ENCODE measurements at regions not wholly inside any gene's neighbourhood (a gene's known extent, or its start where the extent isn't known, plus 50 kb on each side); places are given as distances from the start of the nearest gene placed in this dataset.

GRCh38 chr21:15219039-15219438, 154.2 kb upstream of the NRIP1 start:
- Mint-ChIP-seq H3K9me3 (ENCODE audit: unreplicated experiment) (no peaks in the 10 kb centered on the region), H3K4me1 (ENCODE audit: low read depth, unreplicated experiment) (peaks cover 32% of the 10 kb centered on the region), H3K4me3 (ENCODE audit: unreplicated experiment) (no peak overlapping the region), H3K36me3 (ENCODE audit: unreplicated experiment) (no peaks in the 10 kb centered on the region), H3K27me3 (ENCODE audit: unreplicated experiment) (no peaks in the 10 kb centered on the region), H3K27ac (ENCODE audit: unreplicated experiment) (no peak overlapping the region)
- TF ChIP-seq CTCF (IDR thresholded peaks at IDR 0.05; ENCODE audit: partially characterized antibody, unreplicated experiment), result no peak
- DNase-seq, result no peak

- Mint-ChIP-seq H3K27me3 (ENCODE audit: unreplicated experiment) (no peaks in the 10 kb centered on the region), H3K4me3 (ENCODE audit: unreplicated experiment) (no peak overlapping the region), H3K36me3 (ENCODE audit: unreplicated experiment) (no peaks in the 10 kb centered on the region), H3K9me3 (ENCODE audit: unreplicated experiment) (no peaks in the 10 kb centered on the region), H3K4me1 (ENCODE audit: low read depth, unreplicated experiment) (peaks cover 32% of the 10 kb centered on the region), H3K27ac (ENCODE audit: unreplicated experiment) (no peak overlapping the region)
- TF ChIP-seq CTCF (IDR thresholded peaks at IDR 0.05; ENCODE audit: partially characterized antibody, unreplicated experiment), result no peak
- no peak for DNase-seq
Observed at GRCh38 chr21:15219894-15220293, 155.1 kb upstream of the NRIP1 start.

- Mint-ChIP-seq H3K36me3 (ENCODE audit: unreplicated experiment) (no peaks in the 10 kb centered on the region), H3K4me3 (ENCODE audit: unreplicated experiment) (no peak overlapping the region), H3K27me3 (ENCODE audit: unreplicated experiment) (no peaks in the 10 kb centered on the region), H3K9me3 (ENCODE audit: unreplicated experiment) (no peaks in the 10 kb centered on the region), H3K4me1 (ENCODE audit: low read depth, unreplicated experiment) (peaks cover 32% of the 10 kb centered on the region), H3K27ac (ENCODE audit: unreplicated experiment) (no peak overlapping the region)
- DNase-seq, result peak; percentile 60
- no peak for TF ChIP-seq CTCF (IDR thresholded peaks at IDR 0.05; ENCODE audit: partially characterized antibody, unreplicated experiment)
Observed at GRCh38 chr21:15221799-15222386, 157.1 kb upstream of the NRIP1 start.

GRCh38 chr21:15222707-15223106, 157.9 kb upstream of the NRIP1 start:
- H3K9me3 Mint-ChIP-seq (ENCODE audit: unreplicated experiment), result no peaks in the 10 kb centered on the region
- H3K4me3 Mint-ChIP-seq (ENCODE audit: unreplicated experiment), result no peak overlapping the region
- no peaks in the 10 kb centered on the region for H3K27me3 Mint-ChIP-seq (ENCODE audit: unreplicated experiment)
- peaks cover 32% of the 10 kb centered on the region for H3K4me1 Mint-ChIP-seq (ENCODE audit: low read depth, unreplicated experiment)
- no peak for DNase-seq
- no peak overlapping the region for H3K27ac Mint-ChIP-seq (ENCODE audit: unreplicated experiment)
- no peaks in the 10 kb centered on the region for H3K36me3 Mint-ChIP-seq (ENCODE audit: unreplicated experiment)
- TF ChIP-seq CTCF (IDR thresholded peaks at IDR 0.05; ENCODE audit: partially characterized antibody, unreplicated experiment), result no peak

- no peak overlapping the region for H3K27ac Mint-ChIP-seq (ENCODE audit: unreplicated experiment)
- DNase-seq, result no peak
- no peak overlapping the region for H3K4me3 Mint-ChIP-seq (ENCODE audit: unreplicated experiment)
- H3K4me1 Mint-ChIP-seq (ENCODE audit: low read depth, unreplicated experiment), result peaks cover 32% of the 10 kb centered on the region
- no peaks in the 10 kb centered on the region for H3K36me3 Mint-ChIP-seq (ENCODE audit: unreplicated experiment)
- H3K27me3 Mint-ChIP-seq (ENCODE audit: unreplicated experiment), result no peaks in the 10 kb centered on the region
- H3K9me3 Mint-ChIP-seq (ENCODE audit: unreplicated experiment), result no peaks in the 10 kb centered on the region
- no peak for TF ChIP-seq CTCF (IDR thresholded peaks at IDR 0.05; ENCODE audit: partially characterized antibody, unreplicated experiment)
Observed at GRCh38 chr21:15224346-15225086, 159.7 kb upstream of the NRIP1 start.

Measured in glutamatergic neuron (in vitro differentiated cells).